ENCODE measurements at regions not wholly inside any gene's neighbourhood (a gene's known extent, or its start where the extent isn't known, plus 50 kb on each side); places are given as distances from the start of the nearest gene placed in this dataset.

DNA sequence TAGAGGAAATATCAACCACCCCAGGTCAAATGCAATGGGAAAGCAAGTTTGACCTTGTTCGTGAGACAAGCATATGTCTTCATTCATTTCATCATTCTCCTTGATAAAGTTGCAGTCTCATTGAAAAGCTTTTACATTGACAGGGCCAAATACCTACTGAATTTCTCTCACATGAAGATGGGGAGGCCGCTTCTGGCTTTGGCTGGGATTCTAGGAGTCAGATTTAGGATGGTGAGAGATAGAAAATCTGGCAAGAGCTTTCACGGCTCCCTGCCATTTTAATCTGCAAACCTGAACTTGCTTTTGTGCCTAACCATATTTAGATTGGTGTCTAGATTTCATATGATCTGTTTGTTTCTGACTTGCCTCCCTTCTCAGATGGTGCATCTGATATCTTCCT is 88.0 kb downstream of the TMEM100 start:
- no peak for DNase-seq

DNA sequence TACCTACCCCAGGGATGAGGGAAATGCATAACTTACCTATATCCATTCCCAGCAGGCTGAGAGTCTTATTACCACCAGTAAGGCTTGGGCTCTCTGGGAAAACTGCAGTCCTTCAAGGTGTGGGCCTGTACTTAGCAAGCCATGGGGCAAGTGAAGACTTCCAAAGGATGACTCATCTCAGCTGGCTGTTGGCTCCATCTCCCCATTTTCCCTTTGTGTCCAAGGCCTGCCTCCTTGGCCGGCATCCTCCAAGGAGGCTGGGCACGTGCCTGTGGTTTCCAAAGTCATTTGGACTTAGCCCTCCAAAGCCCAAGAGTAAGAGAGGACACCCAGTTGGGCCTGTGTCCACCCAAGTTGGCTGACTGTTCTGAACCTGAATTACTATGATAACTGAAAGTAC is 89.8 kb downstream of the TMEM100 start:
- no peak for DNase-seq

DNA sequence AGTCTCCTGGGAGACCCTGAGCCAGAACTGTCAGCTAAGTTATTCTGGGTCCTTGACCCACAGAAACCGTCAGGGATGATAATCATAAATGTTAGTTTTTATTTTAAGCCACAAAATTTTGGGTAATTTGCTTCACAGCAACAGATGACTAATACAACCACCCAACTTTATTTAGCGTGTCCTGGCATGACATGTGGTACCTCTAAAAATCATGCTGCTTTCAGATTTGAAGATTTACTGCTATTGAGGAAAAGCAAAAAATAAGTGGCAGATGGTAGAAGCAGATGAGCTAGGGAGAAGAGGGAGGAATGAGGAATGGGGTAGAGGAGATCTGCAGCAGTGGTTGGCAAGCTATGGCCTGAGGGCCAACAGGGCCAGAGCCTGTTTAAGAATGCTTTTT is 90.4 kb downstream of the TMEM100 start:
- no peak for DNase-seq

DNA sequence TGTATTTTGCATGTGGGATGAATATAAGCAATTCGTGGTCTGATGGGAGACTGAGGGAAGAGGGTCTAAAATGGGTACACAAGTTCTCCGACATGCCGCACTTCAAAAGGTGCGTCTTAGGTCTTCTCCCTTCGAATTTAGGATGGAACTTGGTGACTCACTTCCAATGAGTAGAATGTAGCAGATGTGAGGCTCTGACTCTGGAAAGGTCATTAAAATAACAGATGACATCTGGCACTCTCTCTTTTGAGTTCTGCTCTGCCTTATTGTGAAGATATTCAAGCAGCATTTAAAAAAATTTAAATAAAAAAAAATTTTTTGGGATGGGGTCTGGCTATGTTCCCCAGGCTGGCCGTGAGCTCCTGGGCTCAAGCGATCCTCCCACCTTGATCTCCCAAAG is 92.7 kb downstream of the TMEM100 start:
- DNase-seq = no peak

DNA sequence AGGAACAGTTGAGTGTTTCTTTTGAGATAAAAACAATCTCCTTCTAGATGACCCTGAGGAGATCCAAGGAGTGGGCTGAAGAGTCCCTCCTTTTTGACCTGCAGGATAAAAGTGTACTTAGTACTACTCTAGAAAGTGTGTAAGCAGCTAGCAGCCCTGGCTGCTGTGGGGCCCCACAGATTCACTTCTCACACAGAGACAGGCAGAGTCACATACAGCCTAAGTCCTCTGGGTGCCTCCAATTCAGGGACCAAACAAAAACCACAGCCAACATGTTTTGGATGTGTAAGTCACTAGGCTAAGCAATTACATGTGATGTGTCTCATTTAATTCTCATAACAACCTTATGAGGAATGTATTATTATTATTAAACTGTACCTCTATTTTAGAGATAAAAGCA is 97.1 kb downstream of the TMEM100 start:
- no peak for DNase-seq

DNA sequence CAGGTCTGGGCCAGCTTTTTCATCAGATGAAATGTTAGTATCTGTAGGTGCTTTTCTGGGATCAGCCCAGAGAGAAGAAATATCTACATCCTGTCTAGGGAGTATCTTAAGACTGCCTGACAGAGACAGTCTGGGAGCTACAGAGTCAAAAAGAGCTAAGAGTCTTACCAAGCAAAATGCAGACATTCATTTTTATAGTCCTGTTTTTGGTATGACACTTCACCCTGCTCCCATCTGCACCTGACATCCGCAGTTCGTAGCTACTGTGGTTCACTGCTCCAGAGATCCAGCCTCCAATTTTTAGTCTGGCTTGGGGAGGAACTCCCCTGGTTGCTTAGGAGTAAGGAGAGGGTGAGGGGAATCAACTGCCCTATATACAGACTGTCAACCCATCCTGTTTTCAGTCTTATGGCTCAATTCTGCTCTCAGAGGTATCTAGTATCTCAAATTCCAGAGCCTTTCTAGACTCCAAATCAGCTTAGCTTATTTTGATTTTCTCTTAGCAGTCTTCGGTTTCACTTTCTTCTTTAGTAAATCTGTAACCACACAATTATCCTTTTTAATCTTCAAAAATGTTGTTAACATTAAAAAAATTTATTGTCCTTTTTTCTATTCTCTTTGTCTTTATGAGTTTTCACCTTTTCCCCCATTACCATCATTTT is 97.8 kb downstream of the TMEM100 start:
- no peak for DNase-seq

DNA sequence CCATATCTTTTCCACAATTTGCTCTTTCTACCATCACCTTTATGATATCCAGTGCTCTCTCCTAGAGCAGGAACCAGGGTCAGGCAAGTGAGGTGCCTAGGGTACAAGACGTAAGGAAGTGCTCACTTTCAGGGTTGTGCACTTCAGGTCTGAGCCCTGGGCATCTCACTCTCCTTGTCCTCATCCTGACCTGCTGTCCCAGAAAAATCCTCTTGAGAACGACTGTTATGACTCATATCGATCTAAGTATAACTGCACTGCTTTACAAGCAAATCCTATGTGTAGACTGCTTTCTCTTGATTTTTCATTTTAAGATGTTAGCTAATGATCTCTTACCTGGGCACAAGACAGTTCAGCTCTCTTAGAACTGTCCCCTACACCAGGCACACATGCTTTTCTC is 100.1 kb downstream of the TMEM100 start:
- no peak for DNase-seq

DNA sequence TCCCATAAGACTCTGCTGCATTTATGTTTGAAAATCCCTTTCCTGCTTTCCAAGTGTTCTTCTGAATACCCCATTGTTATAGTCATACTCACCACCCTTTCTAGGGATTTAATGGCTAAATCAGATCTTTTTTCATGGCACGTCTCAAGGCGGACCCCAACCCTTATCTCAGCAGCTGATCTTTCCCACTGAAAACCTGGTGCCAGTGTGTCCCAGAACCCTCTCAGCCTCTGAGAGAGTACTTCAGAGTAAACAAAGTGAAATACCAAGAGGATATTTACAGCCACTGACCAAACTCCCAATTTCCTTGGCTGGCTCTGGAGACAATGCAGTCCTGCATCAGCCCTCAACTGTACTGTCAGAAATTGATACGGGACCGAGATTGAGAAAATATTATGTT is 101.7 kb downstream of the TMEM100 start:
- DNase-seq = no peak

DNA sequence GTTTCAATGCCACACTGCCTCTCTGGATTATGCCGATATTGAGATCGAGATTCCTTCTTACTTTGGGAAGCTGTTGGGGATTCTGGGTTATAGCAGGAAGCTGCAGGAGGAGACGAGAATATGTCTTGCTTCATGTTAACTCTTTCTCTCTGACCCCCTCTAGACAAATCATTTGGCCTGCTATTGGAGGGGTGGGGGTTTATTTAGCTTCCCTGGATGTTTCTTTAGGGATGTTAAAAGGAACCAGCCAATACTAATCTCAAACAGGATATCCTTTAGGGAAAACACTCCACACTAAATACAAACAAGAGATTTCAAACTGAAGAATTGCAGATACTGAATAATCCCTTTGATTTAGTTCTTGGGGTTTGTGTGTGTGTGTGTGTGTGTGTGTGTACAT is 102.6 kb downstream of the TMEM100 start:
- DNase-seq = no peak

DNA sequence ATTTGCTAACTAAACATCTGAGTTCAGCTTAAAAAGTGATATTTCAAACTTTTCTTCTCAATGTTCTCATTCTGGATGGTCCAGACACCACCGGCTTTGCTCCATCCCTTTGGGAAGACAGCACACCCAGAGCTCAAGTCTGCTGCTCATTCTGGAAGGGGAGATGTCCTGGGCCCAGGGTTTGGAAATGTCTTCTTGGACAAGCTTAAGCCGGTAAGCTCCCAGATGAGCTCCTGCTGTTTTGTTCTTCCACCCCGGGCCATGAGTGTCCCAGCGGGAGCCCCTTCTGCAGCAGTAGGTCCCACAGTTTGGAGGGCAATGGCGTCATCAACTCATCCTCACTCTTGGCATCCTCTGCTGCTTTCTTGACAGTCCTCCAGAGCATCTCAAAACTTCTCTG is 105.2 kb downstream of the TMEM100 start:
- DNase-seq = no peak

DNA sequence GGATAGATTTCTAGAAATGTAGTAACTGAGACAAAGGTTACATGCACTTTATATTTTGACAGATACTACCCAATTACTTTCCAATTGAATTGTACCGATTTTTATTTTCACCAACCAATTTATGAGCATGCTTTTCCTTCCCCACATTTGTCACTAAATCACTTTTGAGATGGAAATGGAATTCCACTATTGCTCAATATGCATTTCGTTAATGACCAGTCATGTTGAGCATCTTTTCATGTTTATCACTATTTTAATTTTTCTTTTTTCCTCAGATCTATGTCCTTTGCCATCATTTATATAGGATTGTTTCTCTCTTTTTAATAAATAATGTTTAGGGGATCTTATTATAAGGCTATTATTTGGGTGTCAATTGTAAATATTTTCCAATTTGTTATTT is 102.8 kb upstream of the SMIM36 start:
- no peak for DNase-seq

DNA sequence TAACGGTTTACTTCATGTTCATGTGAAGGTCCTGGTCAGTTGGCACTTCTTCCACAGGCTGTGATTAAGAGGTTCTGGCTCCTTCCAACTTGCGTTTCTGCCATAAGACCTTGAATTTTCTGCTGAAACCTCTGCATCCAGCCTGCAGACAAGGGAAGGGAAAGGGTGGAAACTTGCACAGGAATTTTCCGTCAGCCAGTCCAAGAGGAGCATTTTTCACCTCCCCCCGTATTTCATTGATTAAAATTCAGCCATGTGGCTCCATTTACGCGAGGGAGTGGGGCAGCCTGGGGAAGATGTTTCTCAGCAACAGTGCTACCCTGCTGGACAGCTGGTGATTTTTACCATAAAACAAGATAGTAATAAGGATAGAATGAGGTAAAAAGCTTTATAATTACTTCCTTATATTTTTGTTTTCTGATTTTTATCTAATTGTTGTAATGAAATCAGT is 101.5 kb upstream of the SMIM36 start:
- DNase-seq = no peak

DNA sequence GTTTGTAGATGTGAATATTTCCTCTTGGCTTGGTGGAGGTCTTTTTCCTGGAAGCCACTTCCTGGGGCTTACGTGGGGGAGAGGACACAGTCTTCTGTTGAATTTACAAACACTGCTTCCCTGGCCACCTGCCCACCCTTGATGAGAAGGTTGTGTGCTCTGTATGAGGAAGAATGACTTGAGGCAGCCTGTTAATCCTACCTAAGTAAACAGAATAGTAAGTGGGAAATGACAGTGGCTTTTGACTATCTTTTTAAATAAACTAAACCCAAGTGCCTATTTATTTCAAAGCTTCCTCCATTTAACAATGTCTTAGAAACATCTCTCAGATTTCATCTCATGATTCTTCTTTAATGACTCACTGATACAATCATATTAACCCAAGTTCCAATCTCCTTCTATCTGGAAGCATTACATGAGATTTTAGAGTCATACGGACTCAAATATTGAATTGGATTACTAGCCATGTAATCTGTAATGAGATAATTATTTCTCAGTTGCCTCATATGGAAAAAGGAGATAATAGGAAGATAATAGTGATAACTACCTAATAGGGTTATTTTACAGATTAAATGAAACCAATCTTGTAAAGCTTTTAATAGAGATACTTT is 96.6 kb upstream of the SMIM36 start:
- DNase-seq = no peak

DNA sequence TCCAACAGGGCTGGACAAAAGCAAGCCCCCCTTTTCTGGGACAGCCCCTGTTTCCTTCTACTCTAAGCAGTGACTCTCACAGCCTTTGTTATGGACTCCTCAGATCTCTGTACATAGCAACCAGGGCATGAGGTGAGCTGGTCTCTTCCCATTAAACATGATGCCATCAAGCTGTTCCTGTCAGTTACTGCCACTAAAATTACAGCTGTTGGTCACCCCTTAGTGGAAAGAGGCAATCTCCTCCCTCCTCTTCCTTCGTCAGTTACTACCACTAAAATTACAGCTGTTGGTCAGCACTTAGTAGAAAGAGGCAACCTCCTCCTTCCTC is 95.2 kb upstream of the SMIM36 start:
- DNase-seq = peak; percentile 73

DNA sequence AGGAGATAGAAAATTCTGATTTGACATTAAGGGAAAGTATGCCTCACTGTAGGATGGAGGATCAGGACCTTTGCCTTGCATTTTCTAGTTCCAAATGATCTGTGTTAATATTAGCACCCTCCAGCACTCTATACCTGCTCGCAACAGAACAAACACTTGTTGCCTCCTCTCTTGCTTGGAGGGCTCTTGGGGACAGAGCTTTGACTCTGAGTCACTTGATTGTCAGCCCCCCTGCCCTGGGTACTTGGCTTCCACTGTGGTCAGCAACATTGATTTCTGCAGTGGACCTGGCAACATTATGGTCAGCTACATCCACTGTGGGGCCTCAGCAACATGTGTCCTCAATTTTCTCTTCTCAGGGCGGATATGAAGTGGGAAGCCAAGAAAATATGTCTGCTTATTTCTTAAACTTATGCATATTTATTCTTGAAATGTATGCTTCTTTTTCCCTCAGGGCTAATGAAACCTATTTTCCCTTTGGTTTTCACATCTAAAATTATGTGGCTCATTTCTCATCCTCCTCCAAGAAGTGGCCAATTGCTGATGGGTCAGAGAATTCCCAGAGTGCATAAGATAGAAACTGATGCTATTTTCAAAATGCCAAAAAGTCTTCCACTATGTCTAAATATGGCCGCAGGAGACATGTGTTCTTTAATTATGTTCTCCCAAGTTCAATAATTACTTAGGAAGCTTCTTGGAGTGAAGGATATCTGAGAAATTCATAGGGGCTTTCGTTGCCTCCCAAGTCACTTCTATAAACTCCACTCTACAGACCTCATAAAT is 94.6 kb upstream of the SMIM36 start:
- DNase-seq = no peak

DNA sequence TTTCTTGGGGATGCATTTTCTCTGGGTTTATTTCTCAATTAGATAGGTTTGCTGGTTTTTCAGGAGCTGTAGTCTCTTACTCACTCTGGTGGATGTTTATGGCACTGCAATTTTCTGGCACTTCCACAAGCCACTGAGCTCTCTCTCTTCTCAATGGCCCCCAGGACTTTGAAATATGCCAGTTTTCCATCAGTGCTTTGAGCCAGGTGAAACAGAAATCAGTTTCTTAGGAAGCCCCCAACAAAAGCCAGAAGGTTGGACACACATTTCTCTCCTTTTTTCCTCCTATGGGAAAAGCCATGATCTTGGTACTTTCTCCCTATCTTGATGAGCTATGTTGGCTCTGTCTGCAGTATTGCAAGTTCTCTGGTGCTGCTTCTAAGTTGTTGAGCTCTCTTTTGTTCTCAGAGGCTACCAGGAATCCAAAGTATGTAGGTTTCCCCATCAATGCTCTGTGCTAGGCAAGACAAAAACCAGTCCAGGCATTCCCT is 90.7 kb upstream of the SMIM36 start:
- no peak for DNase-seq

DNA sequence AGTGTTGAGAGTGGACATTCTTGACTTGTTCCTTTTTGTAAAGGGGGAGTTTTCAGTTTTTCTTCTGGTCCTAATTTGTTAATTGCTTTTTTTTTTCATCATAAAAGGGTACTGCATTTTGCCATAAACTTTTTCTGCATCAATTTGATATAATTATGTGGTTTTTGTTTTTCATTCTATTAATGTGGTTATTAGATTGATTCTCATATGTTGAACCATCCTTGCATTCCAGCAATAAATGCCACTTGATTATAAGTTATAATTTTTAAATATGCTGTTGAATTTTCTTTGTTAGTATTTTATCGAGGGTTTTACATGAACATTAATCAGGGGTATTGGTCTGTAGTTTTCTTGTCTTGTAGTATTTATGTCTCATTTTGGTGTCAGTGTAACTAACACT is 87.2 kb upstream of the SMIM36 start:
- DNase-seq = no peak

DNA sequence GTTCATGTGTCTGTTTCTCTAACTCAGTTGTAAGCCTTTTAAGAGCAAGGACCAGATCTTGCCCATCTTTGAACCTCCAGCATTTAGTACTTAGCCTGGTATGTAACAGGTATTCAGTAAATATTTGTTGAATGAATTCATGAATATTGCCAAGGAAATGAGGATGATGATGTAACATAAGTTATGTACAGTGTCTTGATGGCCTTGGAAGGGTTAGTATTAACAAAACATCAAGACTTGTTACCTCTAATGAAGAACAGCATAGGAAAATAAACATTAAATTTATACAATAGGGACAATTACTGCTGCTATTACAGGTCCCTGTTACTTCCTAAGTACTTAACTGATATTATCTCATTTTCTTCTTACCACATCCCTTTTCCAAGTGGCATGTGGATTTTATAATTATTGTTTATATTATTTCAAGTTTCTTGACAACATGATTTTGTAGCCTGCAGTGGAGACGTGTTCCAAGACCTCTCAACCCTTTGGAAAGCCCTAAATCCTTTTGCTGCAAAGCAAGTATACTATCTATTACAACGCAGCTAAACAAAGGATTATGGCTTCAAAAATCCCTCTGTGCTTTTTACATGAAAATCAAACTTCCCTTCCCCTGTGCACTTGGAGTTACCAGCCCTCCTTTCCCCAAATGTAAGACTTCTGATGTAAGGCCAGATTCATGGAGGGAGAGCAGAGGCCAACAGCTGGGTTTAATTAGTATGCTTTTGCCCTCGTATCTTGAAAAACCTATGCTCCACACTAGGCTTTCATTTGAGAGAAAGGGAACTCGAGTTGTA is 77.4 kb upstream of the SMIM36 start:
- peak; percentile 37 for DNase-seq

DNA sequence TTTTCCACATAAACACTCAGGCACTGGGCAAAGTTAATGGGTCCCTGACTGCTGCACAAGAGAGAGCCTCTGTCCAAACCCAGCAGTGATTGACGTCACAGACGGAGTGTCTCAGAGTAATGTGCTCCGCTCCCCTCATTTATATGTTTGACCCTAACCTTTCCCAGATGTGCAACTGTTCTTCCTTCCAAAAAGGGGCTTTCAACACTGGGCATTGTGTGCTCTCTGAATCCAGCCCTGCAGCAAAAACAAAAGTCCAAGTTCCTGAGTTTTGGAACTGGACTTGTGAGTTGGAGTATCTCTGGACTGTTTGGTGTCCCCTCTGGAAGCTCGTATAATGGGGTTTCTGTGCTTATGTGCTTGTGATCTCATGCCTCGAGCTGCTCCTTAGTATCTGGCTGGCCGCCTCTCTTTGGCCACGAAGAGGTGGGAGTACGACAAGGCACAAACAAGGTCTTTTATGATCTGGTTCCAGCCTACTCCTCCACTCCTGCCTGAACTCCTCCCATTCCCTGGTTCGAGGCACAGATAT is 76.4 kb upstream of the SMIM36 start:
- peak; percentile 47 for DNase-seq

DNA sequence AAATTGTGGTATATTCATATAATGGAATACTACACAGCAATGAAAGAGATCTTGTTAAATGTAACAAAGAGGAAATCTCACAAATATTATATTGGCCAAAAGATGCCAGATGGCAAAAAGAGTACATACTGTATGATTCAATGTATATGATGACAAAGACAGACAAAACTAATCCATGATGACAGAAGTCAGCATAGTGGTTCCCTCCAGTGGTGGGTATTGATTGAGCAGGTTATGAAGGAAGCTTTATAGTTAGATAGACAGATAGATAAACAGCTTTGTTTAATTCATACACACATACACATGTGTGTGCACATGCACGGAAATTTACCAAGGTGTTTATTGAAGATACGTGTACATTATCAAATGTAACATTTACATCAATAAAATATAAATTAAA is 74.4 kb upstream of the SMIM36 start:
- DNase-seq = no peak

DNA sequence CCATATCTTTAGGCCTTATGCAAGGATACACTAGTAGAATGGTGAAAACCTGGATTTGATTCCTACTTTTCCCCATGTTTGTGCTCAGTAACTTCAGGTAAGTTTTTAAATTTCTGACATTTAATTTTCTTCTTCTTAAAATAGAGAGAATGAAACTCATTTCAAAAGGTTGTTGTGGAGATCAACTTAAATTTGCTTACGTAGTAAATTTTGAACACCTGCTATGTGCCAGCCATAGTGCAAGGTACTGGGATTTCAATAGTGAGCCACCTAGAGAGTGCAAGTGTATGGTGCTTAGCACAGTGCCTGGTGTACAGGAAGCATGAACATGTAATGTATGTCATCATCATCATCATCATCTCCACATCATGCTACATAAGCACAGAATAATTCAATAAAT is 73.6 kb upstream of the SMIM36 start:
- DNase-seq = no peak

DNA sequence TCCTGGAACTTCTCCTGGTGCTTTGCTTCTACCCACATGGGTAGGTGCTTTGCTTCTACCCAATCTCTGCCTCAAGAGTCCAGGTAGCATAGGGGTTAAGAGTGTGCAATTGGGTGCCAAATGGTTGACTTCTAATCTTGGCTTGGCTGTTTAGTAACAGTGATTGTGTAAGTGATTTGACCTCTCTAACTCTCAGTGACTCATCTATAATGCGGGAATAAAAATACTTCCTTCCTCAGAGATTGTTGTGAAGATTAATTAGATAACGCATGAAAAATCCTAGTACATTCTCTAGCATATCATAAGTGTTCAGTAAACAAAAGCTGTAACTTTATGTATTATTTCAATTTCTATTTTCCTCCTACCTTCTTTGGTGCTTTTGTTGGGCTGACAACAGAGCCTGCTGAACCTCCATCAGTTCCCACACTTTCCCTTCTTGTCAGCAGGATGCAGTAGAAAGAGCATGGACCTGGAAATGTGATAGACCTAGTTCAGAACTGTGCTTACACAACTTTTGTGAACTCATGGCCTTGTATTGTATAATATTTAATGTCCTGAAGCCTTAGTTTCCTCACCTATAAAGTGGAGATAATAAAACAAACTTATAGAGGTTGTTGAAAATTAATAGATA is 72.9 kb upstream of the SMIM36 start:
- DNase-seq = no peak

Measured in right kidney (tissue), 1 donor.